OCI-LY3 (cell line): ENCODE measurements at regions not wholly inside any gene's neighbourhood (a gene's known extent, or its start where the extent isn't known, plus 50 kb on each side); places are given as distances from the start of the nearest gene placed in this dataset.

ENCODE experiments used
- H2AFZ ChIP-seq: fragments of 200-600, 300-600 bp; shearing (Covaris generic); 2 replicates; pipeline ENCODE4 v1.6.0; 2014; ENCODE audit warnings: antibody characterized with exemption, low read depth, low read length
- H3K27ac ChIP-seq: fragments of 200-600, 300-600 bp; sonication (generic); 2 replicates; pipeline ENCODE4 v1.5.1; 2014; ENCODE audit warnings: mild to moderate bottlenecking, low read length, moderate library complexity, mixed read lengths
- H3K27me3 ChIP-seq: fragments of 200-600, 300-600 bp; sonication (generic); 2 replicates; pipeline ENCODE4 v1.6.1; 2014; ENCODE audit warnings: low read depth, low read length, mixed read lengths
- H3K36me3 ChIP-seq: fragments of 200-600, 300-600 bp; sonication (generic); replicated peaks from 2 replicates; pipeline ENCODE3; 2014; ENCODE audit warnings: low read depth, low read length, mixed read lengths
- H3K4me1 ChIP-seq: fragments of 300-600, 200-600 bp; sonication (generic); 2 replicates; pipeline ENCODE4 v1.6.1; 2014; ENCODE audit warnings: low read length, mixed read lengths
- H3K4me2 ChIP-seq: fragments of 200-600, 300-600 bp; sonication (generic); 2 replicates; pipeline ENCODE4 v1.6.1; 2014; ENCODE audit warnings: low read length, mixed read lengths
- H3K4me3 ChIP-seq: fragments of 300-600, 200-600 bp; sonication (generic); 2 replicates; pipeline ENCODE4 v1.5.1; 2014; ENCODE audit warnings: antibody characterized with exemption, mild to moderate bottlenecking, low read length, moderate library complexity
- H3K79me2 ChIP-seq: fragments of 300-600, 200-600 bp; shearing (Covaris generic); 2 replicates; pipeline ENCODE4 v1.6.1; 2014; ENCODE audit warnings: mild to moderate bottlenecking, low read length, mixed read lengths
- H3K9ac ChIP-seq: fragments of 300-600, 200-600 bp; shearing (Covaris generic); 2 replicates; pipeline ENCODE4 v1.6.0; 2014; ENCODE audit warnings: mild to moderate bottlenecking, low read length, moderate library complexity
- H3K9me3 ChIP-seq: fragments of 200-600, 300-600 bp; shearing (Covaris generic); 2 replicates; pipeline ENCODE4 v1.6.1; 2014; ENCODE audit warnings: low read length, mixed read lengths; ENCODE audit not compliant: insufficient read depth
- H4K20me1 ChIP-seq: fragments of 200-600, 300-600 bp; sonication (generic); 2 replicates; pipeline ENCODE4 v1.6.1; 2016; ENCODE audit warnings: low read length, mixed read lengths; ENCODE audit not compliant: insufficient read depth
- CTCF ChIP-seq: fragments of 200-600, 300-600 bp; sonication (generic); IDR thresholded peaks from 2 replicates; pipeline ENCODE4 v1.5.1; 2014; ENCODE audit warnings: antibody characterized with exemption, low read length, low read depth
- EZH2phosphoT487 ChIP-seq: fragments of 200-600 bp; shearing (Covaris generic); IDR thresholded peaks from 2 replicates; pipeline ENCODE4 v1.6.1; 2018; ENCODE audit warnings: antibody characterized with exemption, mixed run types, low read depth

GRCh38 chr20:17084909-17085308, 141.9 kb upstream of the PCSK2 start:
- H3K4me2 ChIP-seq: no peak overlapping the region
- no peaks in the 10 kb centered on the region for H3K27me3 ChIP-seq
- H3K4me1 ChIP-seq: no peaks in the 10 kb centered on the region
- no peaks in the 10 kb centered on the region for H3K9me3 ChIP-seq
- no peak overlapping the region for H2AFZ ChIP-seq
- no peak overlapping the region for H3K9ac ChIP-seq
- no peak overlapping the region for H3K4me3 ChIP-seq
- TF ChIP-seq EZH2phosphoT487: no peak
- no peak for TF ChIP-seq CTCF
- no peak overlapping the region for H3K27ac ChIP-seq
- H3K36me3 ChIP-seq: no peaks in the 10 kb centered on the region
- no peaks in the 10 kb centered on the region for H4K20me1 ChIP-seq
- H3K79me2 ChIP-seq: no peaks in the 10 kb centered on the region

DNA sequence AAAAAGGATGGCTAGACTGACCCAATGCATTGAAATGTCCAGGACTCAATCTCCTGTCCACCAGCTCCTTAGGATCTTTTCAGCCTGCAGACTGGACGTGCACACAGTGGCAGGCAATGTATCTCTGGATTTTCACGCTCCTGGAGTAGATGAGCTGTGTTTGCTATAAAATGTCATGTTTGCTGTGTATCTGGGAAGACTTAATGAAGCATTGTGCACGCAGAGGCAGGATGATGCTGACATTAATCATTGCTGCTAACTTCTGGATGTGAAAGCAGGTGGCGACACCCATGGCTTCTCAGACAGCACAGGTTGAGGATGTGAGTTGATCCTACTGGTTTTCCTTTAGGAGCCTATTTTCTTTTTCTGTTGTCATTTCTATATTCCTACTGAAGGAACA, 133.1 kb upstream of the PCSK2 start:
- no peak overlapping the region for H3K9ac ChIP-seq
- no peaks in the 10 kb centered on the region for H3K79me2 ChIP-seq
- no peak overlapping the region for H3K4me2 ChIP-seq

DNA sequence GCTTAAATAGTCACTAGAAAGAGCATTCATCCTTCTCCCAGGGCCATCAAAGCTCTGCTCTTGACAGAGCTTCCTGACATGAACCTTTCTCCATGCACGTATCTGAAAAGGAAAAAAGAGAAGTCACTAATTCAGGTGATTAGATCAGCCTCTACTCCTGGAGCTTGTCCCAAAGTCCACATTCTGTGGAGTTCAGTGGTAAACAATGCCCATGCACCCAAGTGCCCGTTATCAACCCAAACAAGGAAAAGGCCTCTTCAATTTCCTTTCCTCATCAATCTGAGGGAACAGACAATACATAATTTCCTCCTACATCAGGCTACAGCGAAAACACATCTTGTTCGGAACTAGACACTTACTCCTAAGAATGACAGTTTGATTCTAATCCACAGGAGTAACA, 129.2 kb upstream of the PCSK2 start:
- H3K9me3 ChIP-seq: no peaks in the 10 kb centered on the region

More for the DNA sequence above, 133.1 kb upstream of the PCSK2 start:
- TF ChIP-seq CTCF (no peak), EZH2phosphoT487 (no peak)
- H2AFZ ChIP-seq: no peak overlapping the region
- H3K9me3 ChIP-seq: no peaks in the 10 kb centered on the region
- H3K36me3 ChIP-seq: no peaks in the 10 kb centered on the region
- H3K27me3 ChIP-seq: peaks cover 11% of the 10 kb centered on the region; the same call in 1 of the 2 replicates
- H4K20me1 ChIP-seq: no peaks in the 10 kb centered on the region
- no peaks in the 10 kb centered on the region for H3K4me1 ChIP-seq
- no peak overlapping the region for H3K4me3 ChIP-seq
- no peak overlapping the region for H3K27ac ChIP-seq

DNA sequence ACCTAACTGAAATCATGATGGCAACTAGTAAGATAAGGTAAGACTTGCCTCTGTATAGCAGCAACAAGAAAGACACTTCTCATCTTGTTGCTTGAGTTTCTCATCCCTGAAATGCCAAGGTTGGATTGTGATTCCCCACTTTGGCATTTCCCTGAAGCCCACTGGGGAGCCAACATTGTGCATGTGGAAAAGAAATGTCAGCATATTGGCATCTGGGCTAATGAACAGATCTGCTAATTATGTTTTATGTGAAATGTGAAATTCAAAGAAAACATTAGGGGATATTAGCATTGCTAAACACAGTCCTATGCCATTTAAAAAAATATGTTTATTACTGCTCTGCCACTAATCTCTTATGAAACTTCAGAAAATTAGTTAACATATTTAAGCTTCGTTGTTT, 126.3 kb upstream of the PCSK2 start:
- Histone ChIP-seq H4K20me1 (no peaks in the 10 kb centered on the region), H2AFZ (no peak overlapping the region), H3K27ac (no peak overlapping the region), H3K79me2 (no peaks in the 10 kb centered on the region), H3K4me2 (no peak overlapping the region), H3K4me1 (no peaks in the 10 kb centered on the region), H3K4me3 (no peak overlapping the region), H3K36me3 (no peaks in the 10 kb centered on the region), H3K9ac (no peak overlapping the region), H3K27me3 (peaks cover 18% of the 10 kb centered on the region; the same call in 1 of the 2 replicates), H3K9me3 (no peaks in the 10 kb centered on the region)
- TF ChIP-seq CTCF (no peak), EZH2phosphoT487 (no peak)

More for the DNA sequence above, 129.2 kb upstream of the PCSK2 start:
- Histone ChIP-seq H3K4me2 (no peak overlapping the region), H2AFZ (no peak overlapping the region), H3K27me3 (peaks cover 13% of the 10 kb centered on the region; the same call in 1 of the 2 replicates), H4K20me1 (no peaks in the 10 kb centered on the region), H3K4me3 (no peak overlapping the region), H3K27ac (no peak overlapping the region), H3K4me1 (no peaks in the 10 kb centered on the region), H3K9ac (no peak overlapping the region), H3K79me2 (no peaks in the 10 kb centered on the region), H3K36me3 (no peaks in the 10 kb centered on the region)
- TF ChIP-seq CTCF (no peak), EZH2phosphoT487 (no peak)
